Activated naive CD4-positive, alpha-beta T cell treated with anti-CD3 and anti-CD28 coated beads, Interleukin-2, amount 10 ng/mL, durations not matched to agents 7 days and 5 days (primary cell): ENCODE measurements at regions not wholly inside any gene's neighbourhood (a gene's known extent, or its start where the extent isn't known, plus 50 kb on each side); places are given as distances from the start of the nearest gene placed in this dataset.
A peak's percentile ranks its signal among the peaks of the same experiment; 100 is the strongest.

Source experiments
- CTCF ChIA-PET: fragments of 350-600 bp; sonication (Branson Sonifier 250); formaldehyde crosslinking; loops from one replicate; lab custom pipeline; 2021; ENCODE audit warnings: antibody characterized with exemption; lab: Charles Lee
- DNase-seq: peaks from one replicate; pipeline ENCODE4 v3.0.0-alpha.2; 2020
- H3K27ac Mint-ChIP-seq: one replicate; pipeline ENCODE4 v1.8.0; 2021; ENCODE audit warnings: mild to moderate bottlenecking, moderate library complexity, mixed read lengths
- H3K27me3 Mint-ChIP-seq: one replicate; pipeline ENCODE4 v1.8.0; 2021; ENCODE audit warnings: mild to moderate bottlenecking, mixed read lengths
- H3K36me3 Mint-ChIP-seq: one replicate; pipeline ENCODE4 v1.8.0; 2021; ENCODE audit warnings: mixed read lengths
- H3K4me1 Mint-ChIP-seq: one replicate; pipeline ENCODE4 v1.8.0; 2021; ENCODE audit warnings: mixed read lengths
- H3K4me3 Mint-ChIP-seq: one replicate; pipeline ENCODE4 v1.8.0; 2021; ENCODE audit warnings: mild to moderate bottlenecking, moderate library complexity, mixed read lengths
- H3K9me3 Mint-ChIP-seq: one replicate; pipeline ENCODE4 v1.8.0; 2021; ENCODE audit warnings: mixed read lengths

DNA sequence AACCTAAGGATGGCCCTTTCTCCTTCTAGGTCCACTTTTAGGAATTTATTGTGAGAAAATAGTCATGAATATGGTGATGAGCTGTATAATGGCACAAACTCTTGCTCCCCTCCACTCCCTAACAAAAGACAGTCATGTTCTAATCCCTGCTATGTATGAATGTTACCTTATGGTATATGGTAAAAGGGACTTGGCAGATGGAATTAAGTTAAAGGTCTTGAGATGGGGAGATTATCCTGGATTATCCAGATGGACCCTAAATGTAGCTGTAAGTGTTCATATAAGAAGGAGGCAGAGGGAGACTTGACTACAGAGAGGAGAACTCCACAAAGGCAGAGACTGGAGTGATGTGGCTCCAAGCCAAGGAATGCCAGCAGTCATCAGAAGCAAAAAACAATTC is 296.1 kb downstream of the SOX9 start:
- DNase-seq = no peak
- peaks cover 1% of the 10 kb centered on the region for H3K36me3 Mint-ChIP-seq
- H3K27ac Mint-ChIP-seq = no peak overlapping the region
- CTCF ChIA-PET = no interaction called here
- H3K27me3 Mint-ChIP-seq = peaks cover 4% of the 10 kb centered on the region
- peaks cover 17% of the 10 kb centered on the region for H3K9me3 Mint-ChIP-seq
- peaks cover 4% of the 10 kb centered on the region for H3K4me1 Mint-ChIP-seq
- no peak overlapping the region for H3K4me3 Mint-ChIP-seq

- no peak for DNase-seq
- Mint-ChIP-seq H3K9me3 (peaks cover 17% of the 10 kb centered on the region), H3K36me3 (peaks cover 1% of the 10 kb centered on the region), H3K27me3 (peaks cover 4% of the 10 kb centered on the region), H3K27ac (no peak overlapping the region), H3K4me3 (no peak overlapping the region), H3K4me1 (peaks cover 4% of the 10 kb centered on the region)
- CTCF ChIA-PET = no interaction called here
Observed at GRCh38 chr17:72417627-72418026, 296.8 kb downstream of the SOX9 start.

- Mint-ChIP-seq H3K27me3 (peaks cover 4% of the 10 kb centered on the region), H3K4me3 (no peak overlapping the region), H3K27ac (no peak overlapping the region), H3K4me1 (peaks cover 4% of the 10 kb centered on the region), H3K9me3 (peaks cover 17% of the 10 kb centered on the region), H3K36me3 (peaks cover 1% of the 10 kb centered on the region)
- CTCF ChIA-PET = no interaction called here
- DNase-seq = no peak
Observed at GRCh38 chr17:72419866-72420774, 299.3 kb downstream of the SOX9 start.

- peaks cover 17% of the 10 kb centered on the region for H3K9me3 Mint-ChIP-seq
- H3K27ac Mint-ChIP-seq = no peak overlapping the region
Observed at GRCh38 chr17:72420775-72421127, 299.9 kb downstream of the SOX9 start.

GRCh38 chr17:72421128-72422092 is 300.6 kb downstream of the SOX9 start:
- peaks cover 17% of the 10 kb centered on the region for H3K9me3 Mint-ChIP-seq
- H3K4me1 Mint-ChIP-seq = peaks cover 4% of the 10 kb centered on the region
- no peak overlapping the region for H3K27ac Mint-ChIP-seq

More at GRCh38 chr17:72420775-72421127, 299.9 kb downstream of the SOX9 start:
- Mint-ChIP-seq H3K36me3 (peaks cover 1% of the 10 kb centered on the region), H3K4me3 (no peak overlapping the region), H3K4me1 (peaks cover 4% of the 10 kb centered on the region), H3K27me3 (no peaks in the 10 kb centered on the region)
- CTCF ChIA-PET = no interaction called here
- no peak for DNase-seq

DNA sequence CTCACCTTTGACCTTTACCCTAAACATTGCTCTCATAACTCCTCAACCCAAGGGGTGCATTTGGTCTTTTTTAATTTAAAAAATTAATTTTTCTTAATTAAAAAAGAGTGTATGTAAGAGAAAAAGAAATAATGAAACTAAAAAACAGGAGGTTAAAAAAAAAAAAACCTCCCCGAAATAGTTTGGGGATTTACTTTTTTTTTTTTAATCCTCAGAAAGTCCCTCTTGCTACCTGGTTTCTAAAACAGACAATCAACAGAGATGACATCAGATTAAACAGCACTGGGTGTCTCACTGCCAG is 301.3 kb downstream of the SOX9 start:
- DNase-seq = no peak
- Mint-ChIP-seq H3K27me3 (no peaks in the 10 kb centered on the region), H3K4me1 (peaks cover 4% of the 10 kb centered on the region), H3K27ac (no peak overlapping the region), H3K4me3 (no peak overlapping the region), H3K36me3 (no peaks in the 10 kb centered on the region), H3K9me3 (peaks cover 13% of the 10 kb centered on the region)
- CTCF ChIA-PET = no interaction called here

More at GRCh38 chr17:72421128-72422092, 300.6 kb downstream of the SOX9 start:
- H3K36me3 Mint-ChIP-seq = peaks cover 1% of the 10 kb centered on the region
- CTCF ChIA-PET = no interaction called here
- H3K4me3 Mint-ChIP-seq = no peak overlapping the region
- peak; percentile 24 for DNase-seq
- H3K27me3 Mint-ChIP-seq = no peaks in the 10 kb centered on the region

GRCh38 chr17:72422505-72423285 is 301.9 kb downstream of the SOX9 start:
- Mint-ChIP-seq H3K27ac (no peak overlapping the region), H3K4me3 (no peak overlapping the region), H3K9me3 (peaks cover 10% of the 10 kb centered on the region), H3K36me3 (no peaks in the 10 kb centered on the region), H3K27me3 (no peaks in the 10 kb centered on the region), H3K4me1 (peaks cover 4% of the 10 kb centered on the region)
- CTCF ChIA-PET = no interaction called here
- DNase-seq = no peak

DNA sequence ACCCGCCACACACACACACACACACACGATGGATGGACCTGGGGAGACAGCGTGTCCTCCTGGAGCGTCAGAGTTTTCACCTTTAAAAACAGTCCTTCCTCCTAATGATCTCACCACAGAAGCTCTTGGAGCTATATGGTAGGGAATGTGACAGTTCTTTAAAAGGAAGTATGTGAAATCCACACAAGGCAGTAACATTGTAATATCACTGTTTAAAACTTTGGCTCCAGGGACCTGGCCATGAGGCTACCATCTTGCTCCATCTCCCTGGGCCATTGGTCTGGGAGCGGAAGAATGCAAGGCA is 302.4 kb downstream of the SOX9 start:
- Mint-ChIP-seq H3K36me3 (no peaks in the 10 kb centered on the region), H3K27me3 (no peaks in the 10 kb centered on the region), H3K27ac (no peak overlapping the region), H3K4me3 (no peak overlapping the region), H3K4me1 (peaks cover 4% of the 10 kb centered on the region), H3K9me3 (peaks cover 6% of the 10 kb centered on the region)
- CTCF ChIA-PET = no interaction called here
- DNase-seq = no peak

DNA sequence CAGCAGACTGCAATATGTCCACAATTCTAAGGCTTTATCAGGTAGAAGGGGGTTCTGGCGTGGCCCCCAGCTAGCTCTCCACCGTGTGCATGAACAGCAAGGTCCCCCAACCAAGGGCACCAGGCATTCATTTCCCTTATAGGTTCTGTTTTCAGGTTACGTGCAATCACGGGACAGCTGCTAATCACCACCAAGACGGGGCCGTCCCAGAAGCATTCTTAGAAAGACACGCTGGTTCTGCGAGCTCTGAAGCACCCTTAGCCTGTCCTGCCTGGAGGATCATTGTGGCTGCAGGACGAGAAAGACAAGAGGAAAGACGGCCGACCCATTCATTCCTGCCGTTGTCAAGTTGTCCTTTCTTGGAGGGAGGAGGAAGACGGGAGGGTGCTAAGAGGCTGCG is 302.9 kb downstream of the SOX9 start:
- no peaks in the 10 kb centered on the region for H3K27me3 Mint-ChIP-seq
- H3K27ac Mint-ChIP-seq = peak overlapping the region; percentile 24
- peaks cover 4% of the 10 kb centered on the region for H3K4me1 Mint-ChIP-seq
- no peak for DNase-seq
- no peak overlapping the region for H3K4me3 Mint-ChIP-seq
- H3K36me3 Mint-ChIP-seq = no peaks in the 10 kb centered on the region
- CTCF ChIA-PET = no interaction called here
- peaks cover 4% of the 10 kb centered on the region for H3K9me3 Mint-ChIP-seq

DNA sequence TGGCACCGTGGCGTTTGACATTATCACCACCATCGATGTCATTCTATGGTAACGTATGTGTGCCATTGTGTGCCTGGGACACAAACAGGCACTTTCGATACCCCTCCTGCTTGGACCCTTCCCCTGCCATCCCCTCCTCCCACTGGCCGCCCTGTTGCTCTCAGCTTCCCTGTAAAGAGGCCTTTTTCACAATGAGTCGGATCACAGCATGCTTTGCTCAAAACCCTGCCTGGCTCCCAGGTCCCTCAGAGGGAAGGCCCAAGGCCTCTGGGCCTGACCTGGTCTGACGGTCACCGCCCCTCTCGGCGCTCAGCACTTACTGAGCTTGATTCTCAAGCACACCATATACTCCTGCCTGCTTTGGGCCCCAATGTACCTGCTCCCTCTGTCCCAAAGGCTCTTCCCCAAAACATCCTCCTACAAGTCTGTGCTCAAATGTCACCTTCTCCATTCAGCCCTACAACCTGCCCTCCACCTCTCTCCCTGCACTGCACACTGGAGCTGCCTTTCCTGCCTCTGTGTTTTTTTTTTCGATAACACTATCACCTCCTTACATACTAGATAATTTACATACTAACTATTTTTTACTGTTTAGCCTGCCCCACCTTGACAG is 303.8 kb downstream of the SOX9 start:
- Mint-ChIP-seq H3K4me3 (no peak overlapping the region), H3K36me3 (no peaks in the 10 kb centered on the region), H3K9me3 (no peaks in the 10 kb centered on the region), H3K27me3 (no peaks in the 10 kb centered on the region), H3K27ac (no peak overlapping the region), H3K4me1 (peaks cover 4% of the 10 kb centered on the region)
- no peak for DNase-seq
- CTCF ChIA-PET = no interaction called here

DNA sequence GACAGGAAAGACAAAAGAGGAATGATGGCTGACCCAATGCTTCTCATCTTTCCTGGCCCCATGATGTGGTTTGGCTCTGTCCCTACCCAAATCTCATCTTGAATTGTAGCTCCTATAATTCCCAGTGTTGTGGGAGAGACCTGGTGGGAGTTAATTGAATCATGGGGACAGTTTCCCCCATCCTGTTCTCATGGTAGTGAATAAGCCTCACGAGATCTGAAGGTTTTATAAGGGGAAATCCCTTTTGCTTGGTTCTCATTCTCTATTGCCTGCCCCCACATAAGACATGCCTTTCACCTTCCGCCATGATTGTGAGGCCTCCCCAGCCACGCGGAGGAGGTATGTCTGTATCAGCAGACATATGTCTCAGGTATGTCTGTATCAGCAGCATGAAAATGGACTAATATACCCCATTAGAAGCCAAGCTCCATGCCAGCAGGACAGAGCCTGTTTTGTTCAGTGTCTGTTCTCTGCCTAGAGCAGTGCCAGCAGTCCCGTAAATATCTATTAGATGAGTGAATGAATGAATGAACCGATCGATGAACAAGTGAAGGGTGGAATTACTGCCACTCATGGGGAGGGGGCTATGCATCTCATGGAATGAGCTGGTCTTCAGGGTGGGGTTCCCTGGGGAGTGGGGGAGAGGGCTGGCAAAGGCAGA is 304.4 kb downstream of the SOX9 start:
- DNase-seq = no peak
- H3K4me1 Mint-ChIP-seq = peaks cover 4% of the 10 kb centered on the region
- H3K27ac Mint-ChIP-seq = no peak overlapping the region
- no peaks in the 10 kb centered on the region for H3K27me3 Mint-ChIP-seq
- no peaks in the 10 kb centered on the region for H3K36me3 Mint-ChIP-seq
- H3K4me3 Mint-ChIP-seq = no peak overlapping the region
- no peaks in the 10 kb centered on the region for H3K9me3 Mint-ChIP-seq
- CTCF ChIA-PET = no interaction called here

DNA sequence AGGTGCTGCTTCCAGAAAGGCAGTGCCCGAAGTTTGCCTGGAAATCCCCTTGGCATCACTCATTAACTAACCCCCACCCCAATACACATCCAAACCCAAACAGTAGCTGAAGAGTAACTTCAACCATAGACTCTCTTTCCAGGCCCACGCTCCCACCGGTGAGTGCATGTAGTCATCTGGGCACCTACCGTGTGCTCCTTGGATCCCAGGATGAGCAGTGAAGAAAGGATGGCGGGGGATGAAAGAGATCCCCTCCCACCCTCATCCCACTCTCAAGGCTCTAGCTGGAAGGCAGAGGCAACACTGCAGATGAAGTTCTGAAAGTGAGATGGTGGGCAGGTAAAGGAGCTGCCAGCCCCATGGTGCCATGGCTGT is 305.0 kb downstream of the SOX9 start:
- H3K9me3 Mint-ChIP-seq = no peaks in the 10 kb centered on the region
- no peaks in the 10 kb centered on the region for H3K36me3 Mint-ChIP-seq
- H3K4me1 Mint-ChIP-seq = peaks cover 4% of the 10 kb centered on the region
- no peak overlapping the region for H3K4me3 Mint-ChIP-seq
- H3K27ac Mint-ChIP-seq = no peak overlapping the region
- no peak for DNase-seq
- H3K27me3 Mint-ChIP-seq = no peaks in the 10 kb centered on the region
- CTCF ChIA-PET = no interaction called here

DNA sequence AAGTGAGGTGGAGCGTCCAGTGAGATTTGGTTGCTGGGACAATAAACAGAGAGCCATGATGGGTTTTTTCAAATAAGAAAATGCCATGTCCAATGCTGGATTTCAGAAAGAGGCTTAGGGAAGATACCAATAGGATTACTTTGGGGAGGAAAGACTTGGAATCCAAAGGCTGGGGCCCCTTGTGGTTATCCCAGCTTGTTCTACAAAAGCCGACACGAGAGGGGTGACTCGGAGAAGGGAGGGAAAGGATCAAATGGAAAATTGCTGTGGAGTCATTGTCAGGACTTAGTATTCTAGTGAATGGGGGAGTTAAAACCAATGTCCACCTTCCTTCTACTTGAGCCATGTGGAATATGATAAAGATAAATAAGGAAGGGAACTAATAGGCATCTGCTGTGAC is 305.5 kb downstream of the SOX9 start:
- no peaks in the 10 kb centered on the region for H3K9me3 Mint-ChIP-seq
- H3K4me3 Mint-ChIP-seq = no peak overlapping the region
- H3K27me3 Mint-ChIP-seq = no peaks in the 10 kb centered on the region
- CTCF ChIA-PET = no interaction called here
- H3K36me3 Mint-ChIP-seq = no peaks in the 10 kb centered on the region
- H3K4me1 Mint-ChIP-seq = peaks cover 3% of the 10 kb centered on the region
- no peak for DNase-seq
- no peak overlapping the region for H3K27ac Mint-ChIP-seq
